NCI-H1105 (cell line): ENCODE measurements at regions not wholly inside any gene's neighbourhood (a gene's known extent, or its start where the extent isn't known, plus 50 kb on each side); places are given as distances from the start of the nearest gene placed in this dataset.
"Not testable (repeated sequence)": the region's sequence is repeated elsewhere in the genome, so short reads cannot be mapped to it uniquely, and the experiment has no call there.

Experiments used
- DNase-seq: peaks from one replicate; lab custom pipeline; 2025; lab: John Stamatoyannopoulos, UW

- not testable (repeated sequence) for DNase-seq
These were observed 52.1 kb upstream of the SEPTIN5 start for GRCh38 chr22:19662049-19662684.

GRCh38 chr22:19663286-19663815 is 51.0 kb upstream of the SEPTIN5 start:
- no peak for DNase-seq

GRCh38 chr22:19663821-19664355 is 50.4 kb upstream of the SEPTIN5 start:
- DNase-seq = no peak

- DNase-seq = no peak
These were observed 49.9 kb upstream of the SEPTIN5 start for GRCh38 chr22:19664406-19664805.
